MG63 (cell line): ENCODE measurements at regions not wholly inside any gene's neighbourhood (a gene's known extent, or its start where the extent isn't known, plus 50 kb on each side); places are given as distances from the start of the nearest gene placed in this dataset.

Experiments
- DNase-seq: peaks from one replicate; pipeline ENCODE4 v3.0.0-alpha.2; 2020
- H3K27me3 ChIP-seq: fragments of 250-450 bp; sonication (Bioruptor Pico); 2 replicates; pipeline ENCODE4 v1.5.1; 2020; ENCODE audit warnings: mild to moderate bottlenecking, moderate library complexity
- H3K36me3 ChIP-seq: fragments of 250-450 bp; sonication (Bioruptor Pico); 2 replicates; pipeline ENCODE4 v1.5.1; 2020; ENCODE audit warnings: mild to moderate bottlenecking, moderate library complexity
- H3K4me3 ChIP-seq: fragments of 250-450 bp; sonication (Bioruptor Pico); 2 replicates; pipeline ENCODE4 v1.5.1; 2020; ENCODE audit warnings: mild to moderate bottlenecking, moderate library complexity
- H3K9me3 ChIP-seq: fragments of 250-450 bp; sonication (Bioruptor Pico); 2 replicates; pipeline ENCODE4 v1.5.1; 2020; ENCODE audit warnings: mild to moderate bottlenecking, moderate library complexity

GRCh38 chr4:18942874-18943273, 921.3 kb upstream of the LCORL start:
- H3K9me3 ChIP-seq = no peaks in the 10 kb centered on the region
- no peaks in the 10 kb centered on the region for H3K27me3 ChIP-seq
- no peak overlapping the region for H3K4me3 ChIP-seq
- no peaks in the 10 kb centered on the region for H3K36me3 ChIP-seq
- DNase-seq = no peak

- Histone ChIP-seq H3K27me3 (no peaks in the 10 kb centered on the region), H3K36me3 (no peaks in the 10 kb centered on the region), H3K9me3 (no peaks in the 10 kb centered on the region), H3K4me3 (no peak overlapping the region)
- no peak for DNase-seq
These were observed 917.0 kb upstream of the LCORL start for GRCh38 chr4:18938343-18939099.

- H3K9me3 ChIP-seq = no peaks in the 10 kb centered on the region
- DNase-seq = no peak
- no peak overlapping the region for H3K4me3 ChIP-seq
- no peaks in the 10 kb centered on the region for H3K36me3 ChIP-seq
- H3K27me3 ChIP-seq = no peaks in the 10 kb centered on the region
These were observed 916.2 kb upstream of the LCORL start for GRCh38 chr4:18937746-18938145.

GRCh38 chr4:18937080-18937479, 915.5 kb upstream of the LCORL start:
- H3K9me3 ChIP-seq = no peaks in the 10 kb centered on the region
- H3K36me3 ChIP-seq = no peaks in the 10 kb centered on the region
- H3K27me3 ChIP-seq = no peaks in the 10 kb centered on the region

GRCh38 chr4:18935659-18936345, 914.2 kb upstream of the LCORL start:
- no peaks in the 10 kb centered on the region for H3K27me3 ChIP-seq
- no peaks in the 10 kb centered on the region for H3K9me3 ChIP-seq
- DNase-seq = no peak
- H3K36me3 ChIP-seq = no peaks in the 10 kb centered on the region
- H3K4me3 ChIP-seq = no peak overlapping the region

More at GRCh38 chr4:18937080-18937479, 915.5 kb upstream of the LCORL start:
- no peak overlapping the region for H3K4me3 ChIP-seq
- no peak for DNase-seq

- no peaks in the 10 kb centered on the region for H3K36me3 ChIP-seq
- no peaks in the 10 kb centered on the region for H3K27me3 ChIP-seq
- H3K4me3 ChIP-seq = no peak overlapping the region
- no peak for DNase-seq
- H3K9me3 ChIP-seq = no peaks in the 10 kb centered on the region
These were observed 912.6 kb upstream of the LCORL start for GRCh38 chr4:18934197-18934596.

GRCh38 chr4:18932730-18933339, 911.3 kb upstream of the LCORL start:
- Histone ChIP-seq H3K4me3 (no peak overlapping the region), H3K36me3 (no peaks in the 10 kb centered on the region), H3K27me3 (no peaks in the 10 kb centered on the region), H3K9me3 (no peaks in the 10 kb centered on the region)
- no peak for DNase-seq

GRCh38 chr4:18931643-18932377, 910.3 kb upstream of the LCORL start:
- H3K27me3 ChIP-seq = no peaks in the 10 kb centered on the region
- H3K36me3 ChIP-seq = no peaks in the 10 kb centered on the region
- no peak for DNase-seq
- H3K9me3 ChIP-seq = no peaks in the 10 kb centered on the region
- no peak overlapping the region for H3K4me3 ChIP-seq

GRCh38 chr4:18930487-18930886, 908.9 kb upstream of the LCORL start:
- Histone ChIP-seq H3K4me3 (no peak overlapping the region), H3K9me3 (no peaks in the 10 kb centered on the region), H3K36me3 (no peaks in the 10 kb centered on the region), H3K27me3 (no peaks in the 10 kb centered on the region)
- no peak for DNase-seq

- H3K9me3 ChIP-seq = no peaks in the 10 kb centered on the region
- no peaks in the 10 kb centered on the region for H3K27me3 ChIP-seq
- no peak for DNase-seq
- no peaks in the 10 kb centered on the region for H3K36me3 ChIP-seq
- no peak overlapping the region for H3K4me3 ChIP-seq
These were observed 902.1 kb upstream of the LCORL start for GRCh38 chr4:18923496-18924161.

- Histone ChIP-seq H3K4me3 (no peak overlapping the region), H3K36me3 (no peaks in the 10 kb centered on the region), H3K9me3 (no peaks in the 10 kb centered on the region), H3K27me3 (no peaks in the 10 kb centered on the region)
- no peak for DNase-seq
These were observed 896.1 kb upstream of the LCORL start for GRCh38 chr4:18917689-18918088.

- Histone ChIP-seq H3K9me3 (no peaks in the 10 kb centered on the region), H3K4me3 (no peak overlapping the region), H3K27me3 (no peaks in the 10 kb centered on the region), H3K36me3 (no peaks in the 10 kb centered on the region)
- DNase-seq = no peak
These were observed 892.6 kb upstream of the LCORL start for GRCh38 chr4:18914182-18914581.

GRCh38 chr4:18894928-18895327, 873.4 kb upstream of the LCORL start:
- DNase-seq = no peak

GRCh38 chr4:18882468-18882867, 860.9 kb upstream of the LCORL start:
- DNase-seq = peak; percentile 1
- Histone ChIP-seq H3K4me3 (no peak overlapping the region), H3K9me3 (no peaks in the 10 kb centered on the region), H3K36me3 (no peaks in the 10 kb centered on the region), H3K27me3 (no peaks in the 10 kb centered on the region)

More at GRCh38 chr4:18894928-18895327, 873.4 kb upstream of the LCORL start:
- no peaks in the 10 kb centered on the region for H3K9me3 ChIP-seq
- no peaks in the 10 kb centered on the region for H3K36me3 ChIP-seq
- H3K4me3 ChIP-seq = no peak overlapping the region
- H3K27me3 ChIP-seq = no peaks in the 10 kb centered on the region

GRCh38 chr4:18881556-18881955, 860.0 kb upstream of the LCORL start:
- Histone ChIP-seq H3K4me3 (no peak overlapping the region), H3K36me3 (no peaks in the 10 kb centered on the region), H3K9me3 (no peaks in the 10 kb centered on the region), H3K27me3 (no peaks in the 10 kb centered on the region)
- no peak for DNase-seq

- no peaks in the 10 kb centered on the region for H3K36me3 ChIP-seq
- DNase-seq = no peak
- no peak overlapping the region for H3K4me3 ChIP-seq
- H3K27me3 ChIP-seq = no peaks in the 10 kb centered on the region
- no peaks in the 10 kb centered on the region for H3K9me3 ChIP-seq
These were observed 859.3 kb upstream of the LCORL start for GRCh38 chr4:18880871-18881270.

- no peaks in the 10 kb centered on the region for H3K9me3 ChIP-seq
- no peaks in the 10 kb centered on the region for H3K36me3 ChIP-seq
- no peak for DNase-seq
- no peaks in the 10 kb centered on the region for H3K27me3 ChIP-seq
- no peak overlapping the region for H3K4me3 ChIP-seq
These were observed 857.0 kb upstream of the LCORL start for GRCh38 chr4:18878561-18878960.
